ENCODE measurements at regions not wholly inside any gene's neighbourhood (a gene's known extent, or its start where the extent isn't known, plus 50 kb on each side); places are given as distances from the start of the nearest gene placed in this dataset.

DNA sequence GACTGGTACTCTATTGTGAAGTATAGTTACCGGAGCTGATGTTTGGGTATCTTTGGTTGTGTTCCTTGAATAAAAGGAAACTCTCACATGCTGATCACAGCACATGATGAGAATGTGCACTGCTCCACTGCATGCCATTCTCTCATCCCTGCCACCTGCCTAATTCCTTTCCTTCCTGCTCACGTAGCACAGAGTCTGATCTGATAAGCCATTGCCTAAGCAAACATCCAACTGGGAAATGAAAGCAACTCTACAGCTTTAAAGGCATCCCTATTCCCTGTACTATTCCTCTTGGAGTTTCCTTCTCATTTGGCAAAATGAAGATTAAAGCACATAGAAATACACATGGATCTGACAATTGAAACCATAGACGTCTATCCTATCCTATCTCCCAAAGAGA lies 359.8 kb downstream of the C3orf38 start (continued):
- TF ChIP-seq, protein P1, sequence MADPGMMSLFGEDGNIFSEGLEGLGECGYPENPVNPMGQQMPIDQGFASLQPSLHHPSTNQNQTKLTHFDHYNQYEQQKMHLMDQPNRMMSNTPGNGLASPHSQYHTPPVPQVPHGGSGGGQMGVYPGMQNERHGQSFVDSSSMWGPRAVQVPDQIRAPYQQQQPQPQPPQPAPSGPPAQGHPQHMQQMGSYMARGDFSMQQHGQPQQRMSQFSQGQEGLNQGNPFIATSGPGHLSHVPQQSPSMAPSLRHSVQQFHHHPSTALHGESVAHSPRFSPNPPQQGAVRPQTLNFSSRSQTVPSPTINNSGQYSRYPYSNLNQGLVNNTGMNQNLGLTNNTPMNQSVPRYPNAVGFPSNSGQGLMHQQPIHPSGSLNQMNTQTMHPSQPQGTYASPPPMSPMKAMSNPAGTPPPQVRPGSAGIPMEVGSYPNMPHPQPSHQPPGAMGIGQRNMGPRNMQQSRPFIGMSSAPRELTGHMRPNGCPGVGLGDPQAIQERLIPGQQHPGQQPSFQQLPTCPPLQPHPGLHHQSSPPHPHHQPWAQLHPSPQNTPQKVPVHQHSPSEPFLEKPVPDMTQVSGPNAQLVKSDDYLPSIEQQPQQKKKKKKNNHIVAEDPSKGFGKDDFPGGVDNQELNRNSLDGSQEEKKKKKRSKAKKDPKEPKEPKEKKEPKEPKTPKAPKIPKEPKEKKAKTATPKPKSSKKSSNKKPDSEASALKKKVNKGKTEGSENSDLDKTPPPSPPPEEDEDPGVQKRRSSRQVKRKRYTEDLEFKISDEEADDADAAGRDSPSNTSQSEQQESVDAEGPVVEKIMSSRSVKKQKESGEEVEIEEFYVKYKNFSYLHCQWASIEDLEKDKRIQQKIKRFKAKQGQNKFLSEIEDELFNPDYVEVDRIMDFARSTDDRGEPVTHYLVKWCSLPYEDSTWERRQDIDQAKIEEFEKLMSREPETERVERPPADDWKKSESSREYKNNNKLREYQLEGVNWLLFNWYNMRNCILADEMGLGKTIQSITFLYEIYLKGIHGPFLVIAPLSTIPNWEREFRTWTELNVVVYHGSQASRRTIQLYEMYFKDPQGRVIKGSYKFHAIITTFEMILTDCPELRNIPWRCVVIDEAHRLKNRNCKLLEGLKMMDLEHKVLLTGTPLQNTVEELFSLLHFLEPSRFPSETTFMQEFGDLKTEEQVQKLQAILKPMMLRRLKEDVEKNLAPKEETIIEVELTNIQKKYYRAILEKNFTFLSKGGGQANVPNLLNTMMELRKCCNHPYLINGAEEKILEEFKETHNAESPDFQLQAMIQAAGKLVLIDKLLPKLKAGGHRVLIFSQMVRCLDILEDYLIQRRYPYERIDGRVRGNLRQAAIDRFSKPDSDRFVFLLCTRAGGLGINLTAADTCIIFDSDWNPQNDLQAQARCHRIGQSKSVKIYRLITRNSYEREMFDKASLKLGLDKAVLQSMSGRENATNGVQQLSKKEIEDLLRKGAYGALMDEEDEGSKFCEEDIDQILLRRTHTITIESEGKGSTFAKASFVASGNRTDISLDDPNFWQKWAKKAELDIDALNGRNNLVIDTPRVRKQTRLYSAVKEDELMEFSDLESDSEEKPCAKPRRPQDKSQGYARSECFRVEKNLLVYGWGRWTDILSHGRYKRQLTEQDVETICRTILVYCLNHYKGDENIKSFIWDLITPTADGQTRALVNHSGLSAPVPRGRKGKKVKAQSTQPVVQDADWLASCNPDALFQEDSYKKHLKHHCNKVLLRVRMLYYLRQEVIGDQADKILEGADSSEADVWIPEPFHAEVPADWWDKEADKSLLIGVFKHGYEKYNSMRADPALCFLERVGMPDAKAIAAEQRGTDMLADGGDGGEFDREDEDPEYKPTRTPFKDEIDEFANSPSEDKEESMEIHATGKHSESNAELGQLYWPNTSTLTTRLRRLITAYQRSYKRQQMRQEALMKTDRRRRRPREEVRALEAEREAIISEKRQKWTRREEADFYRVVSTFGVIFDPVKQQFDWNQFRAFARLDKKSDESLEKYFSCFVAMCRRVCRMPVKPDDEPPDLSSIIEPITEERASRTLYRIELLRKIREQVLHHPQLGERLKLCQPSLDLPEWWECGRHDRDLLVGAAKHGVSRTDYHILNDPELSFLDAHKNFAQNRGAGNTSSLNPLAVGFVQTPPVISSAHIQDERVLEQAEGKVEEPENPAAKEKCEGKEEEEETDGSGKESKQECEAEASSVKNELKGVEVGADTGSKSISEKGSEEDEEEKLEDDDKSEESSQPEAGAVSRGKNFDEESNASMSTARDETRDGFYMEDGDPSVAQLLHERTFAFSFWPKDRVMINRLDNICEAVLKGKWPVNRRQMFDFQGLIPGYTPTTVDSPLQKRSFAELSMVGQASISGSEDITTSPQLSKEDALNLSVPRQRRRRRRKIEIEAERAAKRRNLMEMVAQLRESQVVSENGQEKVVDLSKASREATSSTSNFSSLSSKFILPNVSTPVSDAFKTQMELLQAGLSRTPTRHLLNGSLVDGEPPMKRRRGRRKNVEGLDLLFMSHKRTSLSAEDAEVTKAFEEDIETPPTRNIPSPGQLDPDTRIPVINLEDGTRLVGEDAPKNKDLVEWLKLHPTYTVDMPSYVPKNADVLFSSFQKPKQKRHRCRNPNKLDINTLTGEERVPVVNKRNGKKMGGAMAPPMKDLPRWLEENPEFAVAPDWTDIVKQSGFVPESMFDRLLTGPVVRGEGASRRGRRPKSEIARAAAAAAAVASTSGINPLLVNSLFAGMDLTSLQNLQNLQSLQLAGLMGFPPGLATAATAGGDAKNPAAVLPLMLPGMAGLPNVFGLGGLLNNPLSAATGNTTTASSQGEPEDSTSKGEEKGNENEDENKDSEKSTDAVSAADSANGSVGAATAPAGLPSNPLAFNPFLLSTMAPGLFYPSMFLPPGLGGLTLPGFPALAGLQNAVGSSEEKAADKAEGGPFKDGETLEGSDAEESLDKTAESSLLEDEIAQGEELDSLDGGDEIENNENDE (IDR thresholded peaks at IDR 0.05; ENCODE audit: insufficient replicate concordance, low read length): no peak
- TF ChIP-seq SIX5 (IDR thresholded peaks at IDR 0.05; ENCODE audit: low read depth, low read length) (no peak), NANOG (IDR thresholded peaks at IDR 0.05; ENCODE audit: insufficient read depth, low read depth, low read length, poor library complexity, severe bottlenecking) (no peak), ATF2 (IDR thresholded peaks at IDR 0.05; ENCODE audit: low read length) (no peak)

Data from H1 (cell line).